AG09319 (cell line): ENCODE measurements at regions not wholly inside any gene's neighbourhood (a gene's known extent, or its start where the extent isn't known, plus 50 kb on each side); places are given as distances from the start of the nearest gene placed in this dataset.

ENCODE experiments used
- DNase-seq: peaks from one replicate; pipeline ENCODE4 v3.0.0-alpha.2; 2010; ENCODE audit warnings: low read depth; ENCODE audit errors: extremely low read depth
- TF ChIP-seq, protein P1 (sequence below): IDR thresholded peaks from 2 replicates; pipeline ENCODE4 v1.5.1; 2011; ENCODE audit warnings: low read depth, mild to moderate bottlenecking, inconsistent platforms, low read length, moderate library complexity

DNA sequence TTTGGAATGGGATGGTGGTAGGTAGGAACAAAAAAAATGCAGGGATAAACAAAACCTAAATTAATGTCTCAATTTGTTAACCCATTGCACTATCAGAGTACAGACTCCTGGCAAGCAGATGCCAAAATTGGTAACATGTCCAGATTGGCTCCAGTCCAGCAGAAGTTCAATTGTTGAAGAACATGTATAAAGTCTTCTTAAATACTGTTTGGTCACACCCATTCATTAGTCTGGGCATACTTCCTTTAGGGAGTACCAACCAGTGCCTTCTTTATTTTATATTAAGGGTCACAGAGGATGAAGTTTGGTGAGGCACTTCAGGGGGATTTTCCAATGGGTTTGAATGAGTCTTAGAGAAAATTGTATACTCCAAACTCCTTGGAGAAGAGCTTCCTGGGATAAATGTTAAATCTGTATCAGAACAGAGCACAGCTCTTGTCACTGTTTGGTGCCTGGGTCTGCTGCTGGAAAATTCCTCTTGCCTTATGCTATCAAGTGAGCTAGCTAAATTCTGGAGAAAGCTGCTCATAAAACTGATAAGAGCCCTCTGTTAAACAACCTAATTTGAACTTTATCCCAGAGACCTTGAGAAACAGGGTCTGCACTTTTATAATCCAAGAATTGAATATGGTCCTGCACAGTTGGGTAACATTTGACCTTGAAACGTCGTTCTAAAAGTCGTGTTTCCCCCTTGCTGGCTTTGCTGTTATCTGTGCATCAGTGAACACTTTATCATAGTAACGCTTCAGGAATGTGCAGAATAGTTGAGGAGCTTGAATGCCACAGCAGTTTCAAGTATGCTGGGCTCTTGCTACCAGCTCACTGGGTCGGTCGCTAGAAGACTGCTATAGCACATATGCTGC, 334.1 kb upstream of the CITED2 start:
- peak; percentile 23 for DNase-seq
- TF ChIP-seq, protein P1, sequence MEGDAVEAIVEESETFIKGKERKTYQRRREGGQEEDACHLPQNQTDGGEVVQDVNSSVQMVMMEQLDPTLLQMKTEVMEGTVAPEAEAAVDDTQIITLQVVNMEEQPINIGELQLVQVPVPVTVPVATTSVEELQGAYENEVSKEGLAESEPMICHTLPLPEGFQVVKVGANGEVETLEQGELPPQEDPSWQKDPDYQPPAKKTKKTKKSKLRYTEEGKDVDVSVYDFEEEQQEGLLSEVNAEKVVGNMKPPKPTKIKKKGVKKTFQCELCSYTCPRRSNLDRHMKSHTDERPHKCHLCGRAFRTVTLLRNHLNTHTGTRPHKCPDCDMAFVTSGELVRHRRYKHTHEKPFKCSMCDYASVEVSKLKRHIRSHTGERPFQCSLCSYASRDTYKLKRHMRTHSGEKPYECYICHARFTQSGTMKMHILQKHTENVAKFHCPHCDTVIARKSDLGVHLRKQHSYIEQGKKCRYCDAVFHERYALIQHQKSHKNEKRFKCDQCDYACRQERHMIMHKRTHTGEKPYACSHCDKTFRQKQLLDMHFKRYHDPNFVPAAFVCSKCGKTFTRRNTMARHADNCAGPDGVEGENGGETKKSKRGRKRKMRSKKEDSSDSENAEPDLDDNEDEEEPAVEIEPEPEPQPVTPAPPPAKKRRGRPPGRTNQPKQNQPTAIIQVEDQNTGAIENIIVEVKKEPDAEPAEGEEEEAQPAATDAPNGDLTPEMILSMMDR: no peak

DNA sequence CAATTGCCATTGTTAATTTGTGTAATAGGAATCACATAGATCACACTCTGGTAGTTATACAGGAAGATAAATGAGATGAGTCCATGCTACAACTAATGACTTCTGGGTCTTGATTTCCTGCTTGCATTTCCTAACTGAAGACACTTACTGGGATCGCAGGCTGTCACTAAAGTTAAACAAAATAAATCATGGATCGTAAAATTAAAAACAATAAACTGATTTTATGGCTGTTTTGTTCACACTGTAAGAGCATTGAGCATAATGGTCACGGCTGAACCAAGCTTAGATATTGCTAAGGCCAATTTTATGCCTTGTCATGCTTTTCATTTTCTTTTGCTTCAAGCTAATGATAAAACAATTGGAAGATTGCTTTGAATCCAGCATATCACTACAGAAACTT, 332.5 kb upstream of the CITED2 start:
- no peak for DNase-seq
- TF ChIP-seq, protein P1: no peak

DNA sequence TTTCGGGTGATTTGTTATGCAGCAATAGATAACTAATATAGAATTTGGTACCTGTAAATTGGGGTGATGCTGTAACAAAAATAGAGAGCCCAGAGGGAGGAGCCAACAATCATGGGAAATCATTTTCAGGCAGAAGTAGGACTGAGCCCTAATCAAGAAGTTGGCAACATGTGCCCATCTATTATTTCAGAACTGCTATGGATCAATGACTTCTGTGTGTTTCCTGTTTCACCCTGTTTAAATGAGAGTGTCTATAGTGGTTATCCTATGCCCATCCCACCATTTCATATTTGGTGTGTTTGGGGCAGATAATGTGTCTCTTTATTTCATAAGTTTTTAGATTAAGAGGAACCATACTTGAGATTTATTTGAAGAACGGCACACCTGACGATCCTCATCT, 330.8 kb upstream of the CITED2 start:
- TF ChIP-seq, protein P1: no peak

DNA sequence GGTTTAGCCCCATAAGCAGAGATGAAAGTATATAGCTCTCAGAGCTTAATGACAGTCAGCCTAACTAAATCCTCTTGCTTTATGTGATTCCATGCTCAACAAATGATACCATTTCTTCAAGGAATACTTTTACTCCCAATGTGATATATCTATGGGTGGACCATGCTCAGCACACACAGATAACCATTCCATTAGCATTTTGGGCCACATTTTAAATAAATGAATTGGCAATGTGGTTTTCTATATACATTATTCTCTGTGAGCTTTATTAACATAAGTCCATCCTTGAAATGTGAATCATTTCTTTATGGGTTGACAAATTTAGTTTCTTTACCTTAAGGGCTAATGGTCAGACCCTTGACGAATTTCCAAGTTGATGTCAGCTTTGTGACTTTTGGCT, 329.3 kb upstream of the CITED2 start:
- TF ChIP-seq, protein P1: no peak
- no peak for DNase-seq

More for the DNA sequence above, 330.8 kb upstream of the CITED2 start:
- DNase-seq: no peak

DNA sequence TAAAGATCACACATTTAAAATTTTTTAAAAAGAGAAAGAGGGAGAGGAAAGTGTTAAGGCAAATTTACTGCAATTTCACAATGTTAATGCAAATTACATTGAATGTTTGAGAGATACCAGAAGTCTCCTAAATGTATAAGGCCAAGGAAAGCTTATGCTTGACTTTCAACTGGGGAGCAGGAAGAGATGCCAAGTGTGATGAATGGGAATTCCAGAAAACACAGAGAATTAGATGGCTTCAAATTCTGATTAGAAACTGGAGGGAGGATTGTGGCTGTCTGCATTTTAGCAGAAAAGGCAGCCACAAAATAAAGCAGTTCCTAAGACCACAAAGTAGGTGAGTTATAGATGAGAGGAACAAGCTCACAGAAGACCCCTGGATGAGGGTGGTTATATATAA, 328.3 kb upstream of the CITED2 start:
- TF ChIP-seq, protein P1: no peak
- DNase-seq: no peak

DNA sequence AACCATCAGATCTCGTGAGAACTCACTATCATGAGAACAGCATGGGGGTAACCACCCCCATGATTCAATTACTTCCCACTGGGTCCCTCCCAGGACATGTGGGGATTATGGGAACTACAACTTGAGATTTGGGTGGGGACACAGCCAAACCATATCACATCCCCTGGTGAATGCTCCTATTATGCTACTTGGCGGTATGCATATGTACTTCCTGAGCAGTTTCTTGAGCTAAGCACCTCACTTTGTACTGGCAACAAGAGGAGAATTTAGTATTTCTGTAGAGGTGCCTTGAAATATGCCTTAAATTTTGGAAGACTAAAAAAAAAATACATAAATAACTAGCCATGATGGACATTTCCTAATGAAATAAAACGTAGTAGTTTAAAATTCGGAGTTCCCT, 327.2 kb upstream of the CITED2 start:
- DNase-seq: no peak
- TF ChIP-seq, protein P1: no peak

DNA sequence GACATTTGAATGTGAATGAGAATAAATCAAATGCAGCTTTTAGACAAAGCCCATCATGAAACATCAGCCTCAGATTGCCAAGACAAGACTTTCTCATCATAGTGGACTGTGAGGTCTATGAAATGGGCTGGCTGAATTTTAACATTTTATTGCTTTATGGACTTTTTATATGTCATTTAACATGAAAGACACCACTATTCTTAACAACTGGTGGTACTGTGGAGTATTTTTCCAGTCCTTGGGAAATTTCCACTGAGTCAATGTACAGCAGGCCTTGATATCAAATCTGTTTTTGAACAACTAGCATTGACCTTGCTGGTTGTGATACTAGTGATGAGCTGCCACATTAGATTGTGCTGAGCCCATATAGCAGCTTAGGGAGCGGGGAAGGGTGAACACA, 326.6 kb upstream of the CITED2 start:
- DNase-seq: no peak
- TF ChIP-seq, protein P1: no peak
